ENCODE measurements at regions not wholly inside any gene's neighbourhood (a gene's known extent, or its start where the extent isn't known, plus 50 kb on each side); places are given as distances from the start of the nearest gene placed in this dataset.
A peak's percentile ranks its signal among the peaks of the same experiment; 100 is the strongest.

DNA sequence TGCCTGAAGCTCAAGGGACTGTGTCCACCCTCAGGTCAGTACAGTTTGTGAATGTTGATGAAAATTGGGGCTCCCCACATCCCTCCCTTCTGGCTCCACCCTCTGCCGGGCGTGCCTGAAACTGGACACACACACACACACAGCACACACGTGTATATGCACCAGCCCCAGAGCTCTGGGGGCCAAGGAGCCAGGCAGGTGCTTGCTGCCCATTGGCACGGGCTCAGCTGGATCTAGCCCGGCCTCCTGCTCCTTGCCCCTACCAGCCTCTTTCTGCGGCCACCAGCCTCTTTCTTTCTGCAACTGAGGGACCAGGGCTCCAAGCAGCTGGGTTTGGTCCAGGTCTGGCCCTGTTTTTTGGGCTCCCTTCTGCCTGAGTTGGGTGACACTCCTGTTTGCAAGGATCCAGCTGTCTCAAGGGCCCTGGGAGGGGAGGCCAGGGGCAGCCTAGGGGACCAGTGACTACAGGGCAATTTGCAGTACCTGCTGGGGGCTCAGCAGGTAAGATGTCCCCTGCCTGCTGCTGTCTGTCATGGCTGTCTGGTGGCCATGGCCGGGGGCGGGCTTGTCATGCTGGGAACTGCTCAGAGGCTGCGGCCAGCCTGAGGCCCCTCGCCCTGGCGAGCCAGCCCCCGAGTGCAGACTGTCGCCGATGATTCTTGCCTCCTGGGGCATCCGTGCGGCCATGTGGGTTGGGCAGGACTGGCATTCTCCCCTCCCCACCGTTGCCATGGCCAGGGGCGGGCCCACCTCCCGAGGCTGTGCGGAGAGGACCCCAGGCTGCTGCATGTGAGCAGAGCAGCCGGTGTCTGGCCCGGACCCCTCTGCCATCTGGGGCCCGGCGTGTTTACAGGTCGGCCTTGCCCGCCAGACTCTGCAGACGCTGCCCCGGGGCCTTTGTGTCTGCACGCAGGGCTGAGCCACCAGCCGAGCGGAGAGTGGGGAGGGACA, 51.5 kb upstream of the PPARA start:
- H3K4me3 ChIP-seq: no peak overlapping the region
- no peaks in the 10 kb centered on the region for H3K27me3 ChIP-seq
- peaks cover 0 to 39% (median 0%) of the 10 kb centered on the region in 4 donors for H3K4me1 ChIP-seq
- no peaks in the 10 kb centered on the region for H3K9me3 ChIP-seq
- H3K36me3 ChIP-seq: peaks cover 0 to 64% (median 0%) of the 10 kb centered on the region in 3 donors
- TF ChIP-seq, protein P1, sequence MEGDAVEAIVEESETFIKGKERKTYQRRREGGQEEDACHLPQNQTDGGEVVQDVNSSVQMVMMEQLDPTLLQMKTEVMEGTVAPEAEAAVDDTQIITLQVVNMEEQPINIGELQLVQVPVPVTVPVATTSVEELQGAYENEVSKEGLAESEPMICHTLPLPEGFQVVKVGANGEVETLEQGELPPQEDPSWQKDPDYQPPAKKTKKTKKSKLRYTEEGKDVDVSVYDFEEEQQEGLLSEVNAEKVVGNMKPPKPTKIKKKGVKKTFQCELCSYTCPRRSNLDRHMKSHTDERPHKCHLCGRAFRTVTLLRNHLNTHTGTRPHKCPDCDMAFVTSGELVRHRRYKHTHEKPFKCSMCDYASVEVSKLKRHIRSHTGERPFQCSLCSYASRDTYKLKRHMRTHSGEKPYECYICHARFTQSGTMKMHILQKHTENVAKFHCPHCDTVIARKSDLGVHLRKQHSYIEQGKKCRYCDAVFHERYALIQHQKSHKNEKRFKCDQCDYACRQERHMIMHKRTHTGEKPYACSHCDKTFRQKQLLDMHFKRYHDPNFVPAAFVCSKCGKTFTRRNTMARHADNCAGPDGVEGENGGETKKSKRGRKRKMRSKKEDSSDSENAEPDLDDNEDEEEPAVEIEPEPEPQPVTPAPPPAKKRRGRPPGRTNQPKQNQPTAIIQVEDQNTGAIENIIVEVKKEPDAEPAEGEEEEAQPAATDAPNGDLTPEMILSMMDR (IDR thresholded peaks at IDR 0.05): no peak
- TF ChIP-seq POLR2A (IDR thresholded peaks at IDR 0.05): no peak
- DNase-seq: no peak
- peak overlapping the region in 1 of 4 donors; percentile 25 for H3K27ac ChIP-seq

DNA sequence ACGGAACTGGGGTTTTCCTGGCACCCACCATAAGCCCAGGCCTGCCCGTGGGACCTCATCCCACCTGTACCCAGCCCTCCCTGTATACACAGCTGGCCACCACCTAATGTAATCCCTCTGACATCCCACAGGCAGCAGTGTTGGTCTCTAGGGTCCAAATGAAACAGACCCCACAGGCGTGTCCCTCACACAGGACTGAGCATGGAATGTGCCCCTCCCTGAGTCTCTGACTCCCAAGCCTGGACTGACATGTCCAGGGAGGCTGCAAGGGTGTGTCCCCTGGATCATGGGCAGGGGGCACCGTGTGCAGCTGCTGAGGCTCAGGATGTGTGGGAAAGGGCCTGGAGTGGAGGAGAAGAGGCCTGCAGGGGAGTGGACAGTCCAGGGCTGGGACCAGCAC, 50.6 kb upstream of the PPARA start:
- H3K4me3 ChIP-seq: no peak overlapping the region
- H3K27me3 ChIP-seq: no peaks in the 10 kb centered on the region
- H3K36me3 ChIP-seq: peaks cover 0 to 62% (median 0%) of the 10 kb centered on the region in 3 donors
- peaks cover 0 to 39% (median 3%) of the 10 kb centered on the region in 4 donors for H3K4me1 ChIP-seq
- no peaks in the 10 kb centered on the region for H3K9me3 ChIP-seq
- TF ChIP-seq, protein P1 (IDR thresholded peaks at IDR 0.05): no peak
- TF ChIP-seq POLR2A (IDR thresholded peaks at IDR 0.05): no peak
- peak overlapping the region in 1 of 4 donors; percentile 25 for H3K27ac ChIP-seq
- no peak for DNase-seq

DNA sequence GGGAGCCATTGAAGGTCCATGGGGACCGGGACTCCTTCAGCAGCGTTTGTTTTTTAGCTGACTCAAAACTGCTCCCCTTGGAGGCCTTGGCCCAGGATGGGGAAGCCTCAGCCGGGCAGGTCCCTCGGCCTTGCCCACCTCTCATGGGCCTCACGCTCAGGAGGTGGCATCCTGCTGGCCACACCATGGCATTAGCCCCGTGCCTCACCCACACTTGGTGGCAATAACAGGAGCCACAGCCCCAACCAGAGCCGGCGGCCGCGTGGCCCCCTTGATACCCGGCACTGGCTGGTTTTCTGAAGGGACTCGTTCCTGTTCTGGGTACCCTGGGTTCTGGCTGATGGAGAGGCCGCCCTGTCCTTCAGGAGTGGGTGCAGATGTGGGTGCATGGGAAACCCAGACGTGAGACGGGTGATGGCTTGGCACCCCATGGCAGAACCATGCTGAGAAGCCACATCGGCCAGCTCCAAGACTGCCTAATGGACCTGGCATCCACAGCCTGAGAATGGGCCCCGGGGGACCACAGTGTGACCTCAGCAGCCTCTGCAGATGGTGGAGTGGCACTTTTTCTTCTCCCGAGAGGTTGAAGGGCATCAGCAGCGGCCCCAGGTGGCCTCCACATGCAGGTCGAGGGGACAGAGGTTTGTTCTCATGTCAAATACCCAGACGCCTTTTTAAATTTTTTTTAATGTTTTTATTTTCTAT, 49.8 kb upstream of the PPARA start:
- no peak for TF ChIP-seq POLR2A (IDR thresholded peaks at IDR 0.05)
- TF ChIP-seq, protein P1 (IDR thresholded peaks at IDR 0.05): no peak
- Histone ChIP-seq H3K36me3 (peaks cover 0 to 62% (median 0%) of the 10 kb centered on the region in 3 donors), H3K9me3 (no peaks in the 10 kb centered on the region), H3K27me3 (no peaks in the 10 kb centered on the region), H3K4me3 (no peak overlapping the region), H3K4me1 (peaks cover 0 to 42% (median 9%) of the 10 kb centered on the region in 4 donors), H3K27ac (no peak overlapping the region)
- no peak for DNase-seq

Small RNA genes lying in the stretch of these regions (small RNA-seq; reads per million reads assigned to genes)
- 0 reads per million in 2 donors for gene MIR3619
